ENCODE measurements at regions not wholly inside any gene's neighbourhood (a gene's known extent, or its start where the extent isn't known, plus 50 kb on each side); places are given as distances from the start of the nearest gene placed in this dataset.

DNA sequence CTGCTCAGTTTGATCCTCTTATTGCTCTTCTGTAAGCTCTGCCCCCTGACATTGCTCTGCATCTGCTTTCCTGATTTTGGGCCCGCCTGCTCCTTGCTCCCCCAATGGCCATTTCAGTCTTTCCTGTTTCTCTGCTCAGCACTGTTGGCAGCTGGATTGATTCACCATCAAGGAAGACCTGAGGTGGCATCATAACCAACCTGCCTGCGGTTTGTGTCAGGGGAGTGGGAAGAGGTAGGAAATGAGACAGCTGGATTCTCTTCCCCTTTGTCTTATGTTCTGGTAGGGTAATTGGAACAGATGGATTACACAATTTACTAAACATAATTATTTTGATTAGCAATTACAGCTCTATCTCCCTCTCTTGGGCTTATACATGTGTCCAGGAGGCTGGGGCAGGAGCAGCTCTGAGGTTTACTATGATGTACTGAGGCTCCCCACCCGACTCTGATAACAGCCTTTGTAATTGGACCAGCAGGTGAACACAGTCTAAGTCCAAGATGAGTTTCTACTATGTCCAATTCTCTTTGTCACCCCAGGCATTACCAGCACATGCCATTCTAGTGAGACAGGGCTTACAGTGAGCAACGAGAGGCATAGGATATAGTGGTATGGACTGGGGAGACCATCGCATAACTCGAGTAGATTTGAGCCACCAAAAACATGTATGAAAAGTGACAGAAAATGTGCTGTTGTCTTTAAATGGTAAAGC, 151.8 kb upstream of the MMADHC start:
- Histone ChIP-seq H3K27me3 (no peaks in the 10 kb centered on the region), H3K4me1 (peaks cover 3% of the 10 kb centered on the region), H3K4me3 (no peak overlapping the region), H3K9me3 (no peaks in the 10 kb centered on the region), H3K36me3 (no peaks in the 10 kb centered on the region), H3K27ac (no peak overlapping the region)
- DNase-seq (ENCODE audit: low spot score in 2 of 2) = no peak
- WGBS = 84% methylated on average over 6 of the region's 6 CpGs
- TF ChIP-seq POLR2A (IDR thresholded peaks at IDR 0.05) (no peak), EP300 (IDR thresholded peaks at IDR 0.05) (no peak), POLR2AphosphoS5 (IDR thresholded peaks at IDR 0.05) (no peak)
- TF ChIP-seq, protein P1, sequence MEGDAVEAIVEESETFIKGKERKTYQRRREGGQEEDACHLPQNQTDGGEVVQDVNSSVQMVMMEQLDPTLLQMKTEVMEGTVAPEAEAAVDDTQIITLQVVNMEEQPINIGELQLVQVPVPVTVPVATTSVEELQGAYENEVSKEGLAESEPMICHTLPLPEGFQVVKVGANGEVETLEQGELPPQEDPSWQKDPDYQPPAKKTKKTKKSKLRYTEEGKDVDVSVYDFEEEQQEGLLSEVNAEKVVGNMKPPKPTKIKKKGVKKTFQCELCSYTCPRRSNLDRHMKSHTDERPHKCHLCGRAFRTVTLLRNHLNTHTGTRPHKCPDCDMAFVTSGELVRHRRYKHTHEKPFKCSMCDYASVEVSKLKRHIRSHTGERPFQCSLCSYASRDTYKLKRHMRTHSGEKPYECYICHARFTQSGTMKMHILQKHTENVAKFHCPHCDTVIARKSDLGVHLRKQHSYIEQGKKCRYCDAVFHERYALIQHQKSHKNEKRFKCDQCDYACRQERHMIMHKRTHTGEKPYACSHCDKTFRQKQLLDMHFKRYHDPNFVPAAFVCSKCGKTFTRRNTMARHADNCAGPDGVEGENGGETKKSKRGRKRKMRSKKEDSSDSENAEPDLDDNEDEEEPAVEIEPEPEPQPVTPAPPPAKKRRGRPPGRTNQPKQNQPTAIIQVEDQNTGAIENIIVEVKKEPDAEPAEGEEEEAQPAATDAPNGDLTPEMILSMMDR (IDR thresholded peaks at IDR 0.05) = no peak

DNA sequence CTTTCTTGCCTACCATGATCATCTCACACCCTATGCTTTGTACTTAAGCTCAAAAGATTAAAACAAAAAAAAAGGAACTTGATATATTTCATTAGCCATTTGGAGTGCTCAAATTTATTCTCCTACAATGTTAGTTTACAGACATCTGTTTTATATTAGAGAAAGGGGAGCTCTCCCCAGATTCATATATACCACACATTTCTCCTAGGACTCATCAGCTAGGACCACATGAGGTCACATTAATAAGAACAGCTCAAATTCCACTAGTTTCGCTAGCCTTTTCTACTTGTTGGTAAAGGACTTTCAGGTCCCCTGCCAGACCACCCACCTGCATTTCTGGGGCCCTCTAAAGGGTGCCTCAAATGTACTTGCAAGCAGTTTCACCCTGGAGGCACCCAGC, 151.2 kb upstream of the MMADHC start:
- Histone ChIP-seq H3K27me3 (no peaks in the 10 kb centered on the region), H3K4me3 (no peak overlapping the region), H3K27ac (no peak overlapping the region), H3K4me1 (peaks cover 3% of the 10 kb centered on the region), H3K9me3 (no peaks in the 10 kb centered on the region), H3K36me3 (no peaks in the 10 kb centered on the region)
- TF ChIP-seq POLR2AphosphoS5 (IDR thresholded peaks at IDR 0.05) (no peak), EP300 (IDR thresholded peaks at IDR 0.05) (no peak), POLR2A (IDR thresholded peaks at IDR 0.05) (no peak)
- TF ChIP-seq, protein P1 (IDR thresholded peaks at IDR 0.05) = no peak
- WGBS = 84% methylated on average over 1 of the region's 1 CpG
- DNase-seq (ENCODE audit: low spot score in 2 of 2) = no peak

- Histone ChIP-seq H3K36me3 (no peaks in the 10 kb centered on the region), H3K27ac (no peak overlapping the region), H3K9me3 (no peaks in the 10 kb centered on the region), H3K4me1 (peaks cover 3% of the 10 kb centered on the region), H3K4me3 (no peak overlapping the region), H3K27me3 (no peaks in the 10 kb centered on the region)
- 94% methylated on average over 2 of the region's 2 CpGs for WGBS
- TF ChIP-seq EP300 (IDR thresholded peaks at IDR 0.05) (no peak), POLR2A (IDR thresholded peaks at IDR 0.05) (no peak), POLR2AphosphoS5 (IDR thresholded peaks at IDR 0.05) (no peak)
- TF ChIP-seq, protein P1 (IDR thresholded peaks at IDR 0.05) = no peak
- no peak for DNase-seq (ENCODE audit: low spot score in 2 of 2)
Measured at GRCh38 chr2:149737896-149738295, 150.3 kb upstream of the MMADHC start.

- Histone ChIP-seq H3K4me3 (no peak overlapping the region), H3K9me3 (no peaks in the 10 kb centered on the region), H3K36me3 (no peaks in the 10 kb centered on the region), H3K4me1 (peaks cover 7% of the 10 kb centered on the region), H3K27ac (no peak overlapping the region), H3K27me3 (no peaks in the 10 kb centered on the region)
- WGBS = 43% methylated on average over 4 of the region's 4 CpGs
- no peak for DNase-seq (ENCODE audit: low spot score in 2 of 2)
- TF ChIP-seq POLR2A (IDR thresholded peaks at IDR 0.05) (no peak), EP300 (IDR thresholded peaks at IDR 0.05) (no peak), POLR2AphosphoS5 (IDR thresholded peaks at IDR 0.05) (no peak)
- TF ChIP-seq, protein P1 (IDR thresholded peaks at IDR 0.05) = no peak
Measured at GRCh38 chr2:149735237-149735958, 147.8 kb upstream of the MMADHC start.

DNA sequence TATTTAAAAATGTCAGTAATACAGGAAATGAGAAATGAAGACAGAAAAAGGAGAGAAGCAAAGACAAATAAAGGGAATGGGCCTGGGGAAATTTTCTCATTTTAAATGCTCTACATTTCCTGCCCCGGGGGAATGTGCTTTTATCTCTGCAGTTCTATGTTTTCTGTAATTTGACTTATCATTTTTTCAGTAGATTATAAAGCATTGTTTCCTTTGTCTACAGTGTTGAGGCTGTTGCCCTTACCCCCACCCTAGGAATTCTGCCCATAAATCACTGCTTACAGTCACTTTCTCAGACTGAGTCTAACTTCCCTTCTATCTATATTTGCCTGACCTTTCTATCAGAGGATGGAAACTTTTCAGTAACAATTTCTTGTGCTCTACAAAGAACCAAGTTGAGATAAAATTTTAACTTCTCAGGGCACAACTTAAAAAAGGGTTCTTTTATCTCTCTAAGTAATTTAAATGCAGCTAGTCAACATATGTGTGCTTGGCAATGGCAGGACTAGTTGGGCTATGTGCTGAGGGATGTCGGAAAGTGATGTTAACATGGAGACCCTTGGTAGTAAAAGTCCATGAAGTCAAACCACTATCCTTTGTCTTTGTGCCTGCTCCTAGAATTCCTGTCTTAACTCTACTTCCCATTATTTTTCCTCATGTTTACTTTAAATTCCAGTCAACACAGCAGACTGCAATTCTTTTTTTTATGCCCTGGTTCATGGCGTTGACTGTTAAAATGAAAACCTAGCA, 146.5 kb upstream of the MMADHC start:
- H3K27ac ChIP-seq = no peak overlapping the region
- DNase-seq (ENCODE audit: low spot score in 2 of 2) = no peak
- H3K4me1 ChIP-seq = peaks cover 7% of the 10 kb centered on the region
- WGBS = 70% methylated on average over 3 of the region's 3 CpGs
- no peaks in the 10 kb centered on the region for H3K27me3 ChIP-seq
- no peak overlapping the region for H3K4me3 ChIP-seq
- H3K36me3 ChIP-seq = no peaks in the 10 kb centered on the region
- TF ChIP-seq, protein P1 (IDR thresholded peaks at IDR 0.05) = no peak
- TF ChIP-seq EP300 (IDR thresholded peaks at IDR 0.05) (no peak), POLR2AphosphoS5 (IDR thresholded peaks at IDR 0.05) (no peak), POLR2A (IDR thresholded peaks at IDR 0.05) (no peak)
- no peaks in the 10 kb centered on the region for H3K9me3 ChIP-seq

Measured in suprapubic skin (tissue), 4 donors.